GM18498 (cell line): ENCODE measurements at regions not wholly inside any gene's neighbourhood (a gene's known extent, or its start where the extent isn't known, plus 50 kb on each side); places are given as distances from the start of the nearest gene placed in this dataset.

Source experiments
- ATAC-seq: cut with Tn5 transposase; IDR thresholded peaks from one replicate; pipeline ENCODE4 v1.9.1; 2021; ENCODE audit warnings: mild to moderate bottlenecking, moderate library complexity; ENCODE audit not compliant: unreplicated experiment

DNA sequence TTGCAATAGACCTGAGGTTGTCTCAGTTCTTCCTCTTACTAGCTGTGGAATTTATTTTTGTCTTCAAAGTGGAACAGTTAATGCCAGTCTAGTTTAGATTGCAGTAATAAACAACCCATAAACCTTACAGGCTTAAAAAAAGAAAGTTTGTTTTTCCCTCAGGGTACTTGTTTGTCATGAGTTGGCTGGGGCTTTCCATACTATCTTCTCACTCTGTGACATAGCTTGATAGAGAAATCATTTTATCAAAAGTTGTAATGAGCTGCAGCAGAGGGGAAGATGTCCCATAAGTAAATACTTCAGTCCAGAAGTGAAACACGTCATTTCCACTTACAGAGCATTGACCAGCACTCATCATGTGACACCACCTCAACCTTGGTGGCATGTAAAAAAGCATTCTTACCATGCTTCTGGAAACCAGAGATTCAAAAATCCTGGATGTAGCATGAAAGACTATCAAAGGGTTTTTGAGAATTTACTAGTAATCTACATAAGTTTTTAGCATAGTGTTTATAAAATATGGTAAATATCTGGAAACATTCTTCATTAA is 62.8 kb upstream of the COL11A1 start:
- no peak for ATAC-seq

DNA sequence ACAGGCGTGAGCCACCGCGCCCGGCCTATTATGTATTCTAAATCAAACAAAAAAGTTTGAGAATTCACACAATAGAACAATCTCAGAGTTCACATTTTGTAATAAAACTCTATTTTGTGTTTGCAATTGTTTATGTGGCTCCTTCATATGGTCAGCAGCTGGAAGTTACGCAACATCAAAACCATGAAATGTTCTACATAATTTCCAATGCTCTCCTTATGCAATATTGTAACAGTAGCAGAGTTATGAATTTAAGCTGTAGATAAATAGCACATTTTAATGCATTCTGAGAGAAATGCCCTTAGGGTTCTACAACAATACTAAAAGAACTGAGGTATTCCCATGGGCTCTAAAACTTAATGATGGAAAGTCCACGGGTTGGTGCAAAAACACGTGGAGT is 62.3 kb upstream of the COL11A1 start:
- ATAC-seq = no peak

DNA sequence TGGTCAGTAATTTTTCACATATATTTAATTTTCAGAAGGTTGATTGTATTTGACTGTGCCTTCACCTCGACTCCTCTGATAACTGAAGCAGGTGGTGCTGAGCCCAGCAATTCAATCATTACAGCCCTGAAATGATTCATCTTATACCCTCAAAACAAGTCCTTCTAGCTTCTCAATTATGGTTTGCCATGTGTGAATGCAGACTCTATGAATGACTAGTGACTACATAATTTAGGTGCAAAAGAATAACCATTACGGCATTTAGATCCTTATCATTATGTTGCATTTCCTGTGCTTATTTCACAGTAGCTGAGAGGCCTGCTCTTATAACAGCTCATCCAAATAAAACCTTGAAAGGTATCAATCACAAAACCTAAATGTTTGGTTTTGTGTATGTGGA is 54.0 kb upstream of the COL11A1 start:
- ATAC-seq = no peak

DNA sequence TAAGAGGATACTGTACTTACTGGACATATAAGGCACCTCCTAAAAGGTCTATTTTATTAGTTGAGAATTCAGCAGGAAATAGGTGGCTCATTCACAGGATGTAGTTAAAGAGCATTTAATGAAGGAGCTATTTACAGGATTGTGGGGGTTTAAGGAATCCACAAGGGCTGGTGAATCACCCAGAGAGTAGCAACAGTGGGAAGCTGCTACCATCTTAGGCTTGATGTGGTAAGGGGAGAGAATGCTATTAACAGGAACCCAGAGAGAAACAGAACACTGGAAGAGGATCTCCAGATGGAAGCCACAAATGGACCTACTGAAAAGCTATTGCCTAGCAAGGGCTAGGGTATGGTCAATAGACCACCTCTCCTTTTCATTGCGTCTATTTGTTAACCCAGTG is 52.0 kb upstream of the COL11A1 start:
- ATAC-seq = no peak
